ENCODE measurements at regions not wholly inside any gene's neighbourhood (a gene's known extent, or its start where the extent isn't known, plus 50 kb on each side); places are given as distances from the start of the nearest gene placed in this dataset.

DNA sequence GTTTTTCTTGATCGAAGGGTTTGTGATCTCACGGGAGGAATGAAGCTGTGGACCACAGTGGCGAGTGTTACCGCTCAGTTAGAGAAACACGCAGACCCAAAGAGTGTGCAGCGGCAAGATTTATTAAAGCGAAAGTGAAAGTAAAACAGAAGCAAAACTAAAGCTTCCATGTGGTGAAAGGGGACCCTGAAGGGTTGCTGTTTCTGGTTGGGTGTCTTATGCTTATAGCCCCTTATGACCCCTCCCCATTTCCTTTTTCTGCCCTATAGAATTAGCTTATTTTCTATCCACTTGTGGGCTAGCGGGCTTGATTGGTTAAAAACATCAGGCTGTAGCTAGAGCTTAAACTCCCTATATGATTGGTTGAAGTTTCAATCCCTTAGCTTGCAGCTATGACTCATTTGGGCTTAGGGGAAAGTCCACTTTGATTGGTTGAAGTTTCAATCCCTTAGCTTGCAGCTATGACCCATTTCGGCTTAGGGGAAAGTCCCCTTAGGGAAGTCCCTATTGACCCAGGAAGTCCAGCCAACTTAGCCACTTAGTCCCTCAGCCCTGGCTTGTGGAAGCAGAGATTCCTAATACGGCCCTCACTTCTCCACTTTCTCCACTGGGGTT, 171.2 kb upstream of the NWD2 start:
- TF ChIP-seq, protein P1, sequence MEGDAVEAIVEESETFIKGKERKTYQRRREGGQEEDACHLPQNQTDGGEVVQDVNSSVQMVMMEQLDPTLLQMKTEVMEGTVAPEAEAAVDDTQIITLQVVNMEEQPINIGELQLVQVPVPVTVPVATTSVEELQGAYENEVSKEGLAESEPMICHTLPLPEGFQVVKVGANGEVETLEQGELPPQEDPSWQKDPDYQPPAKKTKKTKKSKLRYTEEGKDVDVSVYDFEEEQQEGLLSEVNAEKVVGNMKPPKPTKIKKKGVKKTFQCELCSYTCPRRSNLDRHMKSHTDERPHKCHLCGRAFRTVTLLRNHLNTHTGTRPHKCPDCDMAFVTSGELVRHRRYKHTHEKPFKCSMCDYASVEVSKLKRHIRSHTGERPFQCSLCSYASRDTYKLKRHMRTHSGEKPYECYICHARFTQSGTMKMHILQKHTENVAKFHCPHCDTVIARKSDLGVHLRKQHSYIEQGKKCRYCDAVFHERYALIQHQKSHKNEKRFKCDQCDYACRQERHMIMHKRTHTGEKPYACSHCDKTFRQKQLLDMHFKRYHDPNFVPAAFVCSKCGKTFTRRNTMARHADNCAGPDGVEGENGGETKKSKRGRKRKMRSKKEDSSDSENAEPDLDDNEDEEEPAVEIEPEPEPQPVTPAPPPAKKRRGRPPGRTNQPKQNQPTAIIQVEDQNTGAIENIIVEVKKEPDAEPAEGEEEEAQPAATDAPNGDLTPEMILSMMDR (IDR thresholded peaks at IDR 0.05), result no peak
- TF ChIP-seq POLR2A (IDR thresholded peaks at IDR 0.05) (no peak), POLR2AphosphoS5 (IDR thresholded peaks at IDR 0.05) (no peak)
